Forelimb muscle (tissue), 1 donor: ENCODE measurements at regions not wholly inside any gene's neighbourhood (a gene's known extent, or its start where the extent isn't known, plus 50 kb on each side); places are given as distances from the start of the nearest gene placed in this dataset.
A peak's percentile ranks its signal among the peaks of the same experiment; 100 is the strongest.
"Not testable (repeated sequence)": the region's sequence is repeated elsewhere in the genome, so short reads cannot be mapped to it uniquely, and the experiment has no call there.

ENCODE experiments used
- DNase-seq: peaks from one replicate; pipeline ENCODE4 v3.0.0-alpha.2; 2013; ENCODE audit warnings: low read depth

- DNase-seq = not testable (repeated sequence)
Measured at GRCh38 chr10:76815505-76815904, 822.1 kb downstream of the KCNMA1 start.

DNA sequence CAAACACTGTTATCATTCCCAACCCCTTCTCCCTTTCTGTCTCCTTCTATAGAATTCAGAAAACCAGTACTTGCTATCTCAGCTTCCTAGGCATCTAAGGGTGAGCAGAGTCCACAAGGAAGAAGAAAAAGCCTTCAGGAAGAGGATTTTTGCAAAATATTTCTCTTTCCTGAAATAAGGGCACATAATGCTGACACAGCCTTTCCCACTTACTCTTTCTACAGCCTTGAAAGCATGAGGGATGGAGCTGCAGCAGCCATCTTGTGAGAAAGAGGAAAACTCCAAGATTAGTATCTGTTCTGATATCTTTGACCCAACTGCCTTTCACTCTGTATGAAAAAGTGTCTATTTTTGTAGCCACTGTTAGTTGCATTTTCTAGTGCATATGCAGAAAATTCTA lies 826.2 kb downstream of the KCNMA1 start:
- no peak for DNase-seq

GRCh38 chr10:76788452-76788811 lies 849.2 kb downstream of the KCNMA1 start:
- DNase-seq = no peak

- DNase-seq = no peak
Measured at GRCh38 chr10:76787746-76788451, 849.7 kb downstream of the KCNMA1 start.

- no peak for DNase-seq
Measured at GRCh38 chr10:76786504-76787072, 851.0 kb downstream of the KCNMA1 start.

DNA sequence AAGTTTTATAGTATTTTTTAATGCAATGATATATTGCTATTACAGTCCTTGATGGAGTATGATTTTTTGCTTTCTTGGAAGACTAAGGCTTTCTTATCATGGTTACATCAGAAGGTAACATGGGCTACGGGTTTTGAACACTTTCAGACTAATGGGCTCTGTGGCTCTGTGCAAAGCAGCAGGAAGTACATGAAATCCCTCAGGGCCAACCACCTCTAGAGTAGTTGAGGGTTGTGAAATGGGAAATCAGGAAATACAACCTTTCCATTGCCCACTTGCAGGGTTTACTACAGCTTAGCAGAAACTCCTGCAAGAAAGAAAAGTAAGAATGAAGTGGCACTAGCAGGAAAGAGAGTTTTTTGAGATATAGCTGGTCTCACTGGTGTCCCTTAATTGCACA lies 853.5 kb downstream of the KCNMA1 start:
- no peak for DNase-seq

- DNase-seq = no peak
Measured at GRCh38 chr10:76779796-76780301, 857.8 kb downstream of the KCNMA1 start.

- DNase-seq = no peak
Measured at GRCh38 chr10:76778914-76779795, 858.5 kb downstream of the KCNMA1 start.

GRCh38 chr10:76774987-76775603 lies 862.5 kb downstream of the KCNMA1 start:
- no peak for DNase-seq

GRCh38 chr10:76769582-76769981 lies 868.0 kb downstream of the KCNMA1 start:
- peak; percentile 11 for DNase-seq

DNA sequence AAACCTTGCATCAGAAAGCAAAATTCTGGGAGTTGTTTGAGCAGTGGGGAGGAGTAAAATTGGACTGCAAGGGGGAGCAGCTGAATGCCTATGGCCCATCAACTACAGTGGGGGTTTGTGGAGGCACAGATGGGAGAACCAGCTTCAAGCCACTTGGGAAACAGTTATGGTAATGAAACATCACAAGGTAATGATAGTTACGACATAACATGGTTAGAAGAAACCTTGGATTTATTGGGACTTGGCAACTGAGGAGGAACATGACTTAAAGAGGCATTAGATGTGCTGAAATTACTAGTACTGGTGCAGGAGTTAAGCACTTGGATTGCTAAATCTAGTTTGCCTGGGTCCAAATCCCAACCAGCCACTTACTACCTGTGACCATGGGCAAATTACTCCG lies 868.4 kb downstream of the KCNMA1 start:
- DNase-seq = no peak

DNA sequence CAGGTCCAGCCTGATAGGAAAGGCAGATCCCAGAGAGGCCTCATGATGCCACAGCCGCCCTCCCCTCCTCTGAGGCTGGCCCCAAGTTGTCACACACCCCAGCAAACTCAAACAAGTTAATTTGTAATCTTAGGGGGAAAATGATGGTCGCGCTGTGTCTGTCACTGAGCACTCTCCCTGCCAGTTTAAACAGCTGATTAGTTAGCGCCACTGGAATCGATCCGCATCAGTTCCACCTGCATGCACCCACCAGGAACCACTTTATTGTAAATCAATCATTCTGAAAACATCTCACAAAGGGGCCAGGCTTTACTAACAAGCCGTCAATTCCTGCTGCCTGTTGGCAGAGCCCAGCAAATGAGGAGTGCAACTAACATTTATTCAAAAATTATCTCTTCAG lies 870.9 kb downstream of the KCNMA1 start:
- DNase-seq = no peak

GRCh38 chr10:76764921-76765320 lies 872.7 kb downstream of the KCNMA1 start:
- DNase-seq = not testable (repeated sequence)

- DNase-seq = no peak
Measured at GRCh38 chr10:76764177-76764576, 873.4 kb downstream of the KCNMA1 start.

DNA sequence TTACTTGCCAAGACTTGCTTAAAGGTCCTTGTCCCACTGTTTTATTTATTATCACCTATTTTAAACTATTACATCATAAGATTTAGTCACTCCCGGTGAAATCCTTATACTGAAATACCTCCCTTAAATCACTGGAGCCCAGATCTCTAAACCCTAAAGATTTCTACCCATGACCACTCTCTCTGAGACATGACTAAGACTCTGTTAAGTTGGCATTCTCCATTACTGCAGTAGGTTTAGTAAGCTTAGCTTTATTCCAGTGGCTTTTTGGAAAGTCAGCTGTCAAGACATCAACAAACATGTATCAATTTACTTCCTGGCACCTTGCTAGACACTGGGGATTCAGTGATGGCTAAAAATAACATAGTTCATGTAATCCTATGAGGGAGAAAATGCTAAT lies 874.2 kb downstream of the KCNMA1 start:
- DNase-seq = no peak

- no peak for DNase-seq
Measured at GRCh38 chr10:76759681-76760080, 877.9 kb downstream of the KCNMA1 start.

- DNase-seq = no peak
Measured at GRCh38 chr10:76743169-76743568, 894.4 kb downstream of the KCNMA1 start.

GRCh38 chr10:76740514-76740913 lies 897.1 kb downstream of the KCNMA1 start:
- DNase-seq = no peak

- no peak for DNase-seq
Measured at GRCh38 chr10:76738991-76739390, 898.6 kb downstream of the KCNMA1 start.

- DNase-seq = no peak
Measured at GRCh38 chr10:76736815-76737618, 900.6 kb downstream of the KCNMA1 start.

GRCh38 chr10:76736392-76736791 lies 901.2 kb downstream of the KCNMA1 start:
- DNase-seq = no peak
